ENCODE measurements at regions not wholly inside any gene's neighbourhood (a gene's known extent, or its start where the extent isn't known, plus 50 kb on each side); places are given as distances from the start of the nearest gene placed in this dataset.

GRCh38 chr9:117784996-117785395 lies 80.8 kb downstream of the TLR4 start:
- TF ChIP-seq POLR2A (IDR thresholded peaks at IDR 0.05) (no peak), CTCF (IDR thresholded peaks at IDR 0.05) (no peak)
